Heart right ventricle (tissue), 16 donors: ENCODE measurements at regions not wholly inside any gene's neighbourhood (a gene's known extent, or its start where the extent isn't known, plus 50 kb on each side); places are given as distances from the start of the nearest gene placed in this dataset.
A peak's percentile ranks its signal among the peaks of the same experiment; 100 is the strongest.

Experiments
- ATAC-seq, 8 donors: fragments of 200-7000 bp; cut with Tn5 transposase; one replicate each; pipeline ENCODE4 v1.9.1; 2020; ENCODE audit warnings: mild to moderate bottlenecking in 8 of 8, moderate library complexity in 8 of 8, moderate number of reproducible peaks in 1 of 8
- DNase-seq, 2 donors: peaks; one replicate each; pipeline ENCODE4 v3.0.0-alpha.2; 2020
- H3K27ac ChIP-seq, 10 donors: fragments of 200-600 bp; sonication (generic) in 2 of 10; one replicate each; pipeline versions ENCODE4 v1.5.0 to v1.8.0; 2020 to 2022; ENCODE audit warnings: mild to moderate bottlenecking in 3 of 10
- H3K27me3 ChIP-seq, 7 donors: fragments of 200-600 bp; one replicate each; pipeline ENCODE4 v1.8.0; 2021 to 2022; ENCODE audit warnings: mild to moderate bottlenecking in 2 of 7
- H3K36me3 ChIP-seq, 9 donors: fragments of 200-600 bp; sonication (generic) in 1 of 9; one replicate each; pipeline versions ENCODE4 v1.5.0 to v1.8.0; 2020 to 2022; ENCODE audit warnings: mild to moderate bottlenecking in 2 of 9
- H3K4me1 ChIP-seq, 9 donors: fragments of 200-600 bp; sonication (generic) in 1 of 9; one replicate each; pipeline versions ENCODE4 v1.5.0 to v1.8.0; 2020 to 2022; ENCODE audit warnings: mild to moderate bottlenecking in 4 of 9
- H3K4me3 ChIP-seq, 10 donors: fragments of 200-600 bp; sonication (generic) in 2 of 10; one replicate each; pipeline versions ENCODE4 v1.5.0 to v1.8.0; 2020 to 2022; ENCODE audit warnings: mild to moderate bottlenecking in 7 of 10, moderate library complexity in 2 of 10
- H3K9me3 ChIP-seq, 11 donors: fragments of 200-600 bp in 10 of 11; sonication (generic) in 2 of 11; one replicate each; pipeline versions ENCODE4 v1.5.0 to v1.8.0; 2013 to 2022; ENCODE audit warnings: mild to moderate bottlenecking in 2 of 11, control low read depth in 1 of 11, moderate library complexity in 1 of 11
- CTCF ChIP-seq, 9 donors: fragments of 200-600 bp; sonication (generic) in 2 of 9; IDR thresholded peaks; one replicate each; pipeline versions ENCODE4 v1.5.0 to v1.8.0; 2021 to 2022; ENCODE audit warnings: antibody characterized with exemption in 9 of 9, mild to moderate bottlenecking in 5 of 9, moderate library complexity in 1 of 9
- WGBS, 2 donors: extraction: QIAGEN DNeasy Blood & Tissue Kit; methylation state at CpG; one replicate each; pipeline ENCODE4 v1.1.7; 2013; ENCODE audit warnings: inconsistent platforms in 1 of 2; 5-methylcytosine and 5-hydroxymethylcytosine counted together
- intact Hi-C, 10 donors: fragments of 100-400 bp; cut with DNase I; formaldehyde crosslinking; loops; one replicate each; pipeline versions ENCODE4 v1.11.1 to v1.14.2; 2022
- donor health status: Arrhythmogenic right ventricular cardiomyopathy.
- donor health status: ischemic (EF 13 %, LVEDD 7.1; RV severe dilation, severe dysfunction).
- donor health status: healthy with polysubstance abuse.
- donor health status: DM: no; HTN: yes; CAD: no.
- donor health status: DM: no; HTN: no; CAD: no.
- donor health status: ischemic (EF 25% LVEDD 6.9; RV normal size, moderate dysfunction).
- donor health status: ischemic (EF 25% LVEDD 5.7; RV mildly dilated, moderate dysfunction).
- donor health status: healthy.
- donor health status: DM: yes; HTN: yes; CAD: no.
- donor health status: Ischemic cardiomyopathy.
- donor health status: ischemic (EF 35%, LVEDD 5.7; RV mildly dilated, moderate dysfunction).
- donor health status: nonischemic (EF 11% LVEDD 7.7; RV severe dilation, severe dysfunction).
- donor health status: DM: yes; HTN: yes; CAD: no.
- donor health status: PGD.
- donor health status: ischemic (EF 29% LVEDD 5.4; RV normal size, mild dysfunction).
- donor health status: nonischemic (EF 23%, LVEDD 6.1; RV moderate dilation, normal function).

- Histone ChIP-seq H3K27ac (no peak overlapping the region), H3K4me3 (no peak overlapping the region), H3K36me3 (no peaks in the 10 kb centered on the region), H3K27me3 (no peaks in the 10 kb centered on the region), H3K4me1 (peaks cover 0 to 7% (median 0%) of the 10 kb centered on the region in 9 donors), H3K9me3 (no peaks in the 10 kb centered on the region)
- WGBS, 2 donors, result 48 to 54% methylated on average over 6 of the region's 6 CpGs
- intact Hi-C loops, result no loop called here
- ATAC-seq (peak in 1 of 8 donors; percentile 49), DNase-seq (no peak)
- TF ChIP-seq CTCF (IDR thresholded peaks at IDR 0.05), result no peak
Observed at GRCh38 chr20:33917831-33918525, 75.7 kb upstream of the RALY start.

GRCh38 chr20:33918662-33919061 lies 75.0 kb upstream of the RALY start:
- no peaks in the 10 kb centered on the region for H3K9me3 ChIP-seq
- DNase-seq (no peak), ATAC-seq (no peak)
- TF ChIP-seq CTCF (IDR thresholded peaks at IDR 0.05), result no peak
- no peaks in the 10 kb centered on the region for H3K27me3 ChIP-seq
- 96 to 98% methylated on average over 5 of the region's 5 CpGs for WGBS, 2 donors
- H3K4me3 ChIP-seq, result no peak overlapping the region
- H3K27ac ChIP-seq, result no peak overlapping the region
- H3K36me3 ChIP-seq, result no peaks in the 10 kb centered on the region
- peaks cover 0 to 7% (median 0%) of the 10 kb centered on the region in 9 donors for H3K4me1 ChIP-seq
- intact Hi-C loops, result no loop called here

- DNase-seq (no peak), ATAC-seq (no peak)
- intact Hi-C loops, result loop anchor here in 1 of 10 donors (10.0 kb wide), 1 partner anchor 205 kb away; no protein-coding TSS in a partner anchor
- no peak overlapping the region for H3K27ac ChIP-seq
- no peak for TF ChIP-seq CTCF (IDR thresholded peaks at IDR 0.05)
- 81 to 88% methylated on average over 5 of the region's 5 CpGs for WGBS, 2 donors
- no peaks in the 10 kb centered on the region for H3K36me3 ChIP-seq
- H3K27me3 ChIP-seq, result no peaks in the 10 kb centered on the region
- no peak overlapping the region for H3K4me3 ChIP-seq
- no peaks in the 10 kb centered on the region for H3K9me3 ChIP-seq
- H3K4me1 ChIP-seq, result peaks cover 0 to 7% (median 0%) of the 10 kb centered on the region in 9 donors
Observed at GRCh38 chr20:33919653-33920052, 74.1 kb upstream of the RALY start.

GRCh38 chr20:33922224-33922623 lies 71.5 kb upstream of the RALY start:
- DNase-seq, result no peak
- no peaks in the 10 kb centered on the region for H3K9me3 ChIP-seq
- no peak overlapping the region for H3K4me3 ChIP-seq
- H3K36me3 ChIP-seq, result no peaks in the 10 kb centered on the region
- no peak overlapping the region for H3K27ac ChIP-seq
- no peak for TF ChIP-seq CTCF (IDR thresholded peaks at IDR 0.05)
- no peaks in the 10 kb centered on the region for H3K27me3 ChIP-seq
- no peak for ATAC-seq
- peaks cover 0 to 7% (median 0%) of the 10 kb centered on the region in 9 donors for H3K4me1 ChIP-seq
- intact Hi-C loops, result loop anchor here in 1 of 10 donors (10.0 kb wide), 1 partner anchor 203 kb away; no protein-coding TSS in a partner anchor
- 73 to 79% methylated on average over 3 of the region's 3 CpGs for WGBS, 2 donors
